ENCODE measurements at regions not wholly inside any gene's neighbourhood (a gene's known extent, or its start where the extent isn't known, plus 50 kb on each side); places are given as distances from the start of the nearest gene placed in this dataset.

DNA sequence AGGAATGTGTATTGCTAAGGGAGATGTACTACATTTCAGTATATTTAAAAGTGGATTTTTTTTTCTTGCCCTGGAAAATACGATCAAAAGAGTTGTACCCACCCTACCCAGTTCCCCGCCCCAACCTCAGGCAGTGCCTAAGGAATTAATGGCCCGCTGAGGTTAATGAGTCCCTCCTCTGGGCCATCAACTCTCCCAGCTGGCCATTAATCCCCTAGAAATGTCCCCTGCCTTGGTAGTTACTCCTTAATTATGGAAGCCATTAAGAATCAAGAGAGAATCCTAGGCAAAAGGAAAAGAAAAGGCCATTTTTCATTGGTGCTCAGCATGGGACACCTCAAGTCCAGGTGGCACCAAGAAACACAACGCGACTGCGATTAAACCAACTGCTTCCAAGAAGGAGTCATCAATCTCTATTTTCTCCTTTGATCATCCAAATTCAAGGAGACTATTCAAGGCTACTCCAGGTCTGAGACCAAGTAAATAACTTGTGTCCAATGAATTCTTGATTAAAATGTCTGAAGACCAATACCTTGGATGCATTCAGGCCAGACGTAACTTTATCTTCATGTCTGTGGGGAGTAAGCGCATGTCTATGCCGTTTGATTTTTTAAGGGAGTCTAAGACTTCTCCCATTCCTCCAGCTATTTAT is 1962.2 kb upstream of the WWC1 start:
- FAIRE-seq = no peak
- DNase-seq (ENCODE audit: insufficient read length, low spot score) = no peak
- TF ChIP-seq POLR2A (IDR thresholded peaks at IDR 0.05; ENCODE audit: low read depth, low read length) = no peak

DNA sequence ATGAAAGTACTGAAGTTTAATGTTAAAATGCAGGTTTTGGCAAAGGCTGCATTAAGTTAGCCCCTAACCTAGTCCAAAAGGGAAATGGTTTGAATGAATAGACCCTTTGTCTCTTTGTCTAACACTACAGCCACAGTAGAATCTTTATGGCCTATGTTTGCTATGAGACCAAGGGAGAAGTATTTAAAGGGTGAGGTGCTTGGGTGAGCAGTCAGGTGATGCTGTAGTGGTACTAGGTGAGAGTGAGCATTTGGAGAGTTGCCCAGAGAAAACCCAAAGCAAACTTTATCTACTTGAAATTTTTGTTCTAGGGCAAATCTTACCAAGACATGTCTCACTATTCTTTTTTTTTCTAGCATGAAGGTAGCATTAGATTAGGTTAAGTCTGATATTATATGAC is 1961.4 kb upstream of the WWC1 start:
- no peak for FAIRE-seq

GRCh38 chr5:166331521-166331920 is 1959.9 kb upstream of the WWC1 start:
- no peak for FAIRE-seq
- no peak for DNase-seq (ENCODE audit: insufficient read length, low spot score)
- no peak for TF ChIP-seq POLR2A (IDR thresholded peaks at IDR 0.05; ENCODE audit: low read depth, low read length)

More for the DNA sequence above, 1961.4 kb upstream of the WWC1 start:
- no peak for DNase-seq (ENCODE audit: insufficient read length, low spot score)
- no peak for TF ChIP-seq POLR2A (IDR thresholded peaks at IDR 0.05; ENCODE audit: low read depth, low read length)

GRCh38 chr5:166338801-166339200 is 1952.6 kb upstream of the WWC1 start:
- TF ChIP-seq POLR2A (IDR thresholded peaks at IDR 0.05; ENCODE audit: low read depth, low read length) = no peak
- no peak for DNase-seq (ENCODE audit: insufficient read length, low spot score)
- FAIRE-seq = no peak

DNA sequence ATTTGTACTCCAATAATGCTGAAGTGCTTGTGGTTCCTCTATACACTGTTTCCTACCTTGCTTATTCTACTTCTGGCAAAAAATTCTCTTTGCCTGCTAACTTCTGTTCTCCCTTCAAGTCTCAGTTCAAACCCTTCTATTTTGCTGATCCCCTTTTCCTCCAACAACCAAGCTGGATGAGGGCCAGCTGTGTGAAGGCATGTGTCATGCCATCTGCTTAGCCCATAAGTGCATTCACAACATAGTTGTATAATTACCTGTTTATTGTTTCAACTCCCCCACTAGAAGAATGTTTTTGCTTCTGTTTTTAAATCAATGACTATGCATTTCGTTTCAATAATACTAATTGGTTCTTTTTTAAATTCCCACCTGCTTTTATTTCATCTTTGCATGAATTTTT is 1951.4 kb upstream of the WWC1 start:
- DNase-seq (ENCODE audit: insufficient read length, low spot score) (no peak), FAIRE-seq (no peak)
- TF ChIP-seq POLR2A (IDR thresholded peaks at IDR 0.05; ENCODE audit: low read depth, low read length) = no peak

DNA sequence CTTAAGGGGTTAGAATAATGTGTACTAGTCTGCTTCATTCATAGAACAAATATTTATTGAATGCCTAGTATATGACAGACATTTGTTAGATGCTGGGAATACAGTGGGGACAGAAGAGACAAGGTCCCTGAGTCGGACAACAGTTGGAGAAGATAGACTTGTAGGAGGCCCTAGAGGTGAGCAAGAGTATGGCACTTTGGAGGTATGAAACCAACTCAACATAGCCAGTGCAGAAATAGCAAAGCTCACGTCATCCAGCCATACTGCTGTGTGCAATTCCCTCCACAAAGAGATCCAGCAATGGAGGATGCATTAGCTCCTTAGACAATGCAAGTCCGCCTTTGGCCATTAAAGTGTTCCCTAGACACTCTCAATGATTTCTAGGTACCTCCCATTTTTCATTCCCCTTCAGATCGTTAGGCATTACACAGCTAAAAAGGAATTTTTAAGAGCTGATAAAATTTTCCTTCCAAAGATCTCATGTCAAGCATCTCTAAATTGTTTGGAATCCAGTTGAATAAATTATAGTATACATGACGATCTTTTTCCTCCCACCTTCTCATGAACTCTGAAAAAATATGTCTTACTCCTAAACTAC is 1949.6 kb upstream of the WWC1 start:
- DNase-seq (ENCODE audit: insufficient read length, low spot score) (no peak), FAIRE-seq (no peak)
- TF ChIP-seq POLR2A (IDR thresholded peaks at IDR 0.05; ENCODE audit: low read depth, low read length) = no peak

DNA sequence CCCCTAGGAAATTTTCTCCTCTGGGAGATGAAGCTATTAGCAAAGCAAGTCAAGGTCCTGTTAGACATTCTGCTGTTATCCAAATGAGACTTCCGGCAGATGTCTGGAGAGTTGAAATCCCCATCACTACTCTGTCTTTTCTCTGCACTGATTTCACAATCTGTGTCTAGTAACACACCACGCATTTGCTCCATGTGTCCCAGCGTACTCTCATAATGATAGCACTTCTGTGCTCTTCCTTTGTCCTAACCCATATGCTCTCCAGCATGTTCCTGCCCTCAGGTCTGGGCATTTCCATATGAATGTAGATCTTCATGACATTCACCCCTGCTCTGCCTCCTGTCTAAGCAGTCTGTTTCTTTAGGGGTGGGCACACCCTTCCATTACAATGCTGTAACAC is 1949.0 kb upstream of the WWC1 start:
- no peak for DNase-seq (ENCODE audit: insufficient read length, low spot score)
- TF ChIP-seq POLR2A (IDR thresholded peaks at IDR 0.05; ENCODE audit: low read depth, low read length) = no peak
- no peak for FAIRE-seq

DNA sequence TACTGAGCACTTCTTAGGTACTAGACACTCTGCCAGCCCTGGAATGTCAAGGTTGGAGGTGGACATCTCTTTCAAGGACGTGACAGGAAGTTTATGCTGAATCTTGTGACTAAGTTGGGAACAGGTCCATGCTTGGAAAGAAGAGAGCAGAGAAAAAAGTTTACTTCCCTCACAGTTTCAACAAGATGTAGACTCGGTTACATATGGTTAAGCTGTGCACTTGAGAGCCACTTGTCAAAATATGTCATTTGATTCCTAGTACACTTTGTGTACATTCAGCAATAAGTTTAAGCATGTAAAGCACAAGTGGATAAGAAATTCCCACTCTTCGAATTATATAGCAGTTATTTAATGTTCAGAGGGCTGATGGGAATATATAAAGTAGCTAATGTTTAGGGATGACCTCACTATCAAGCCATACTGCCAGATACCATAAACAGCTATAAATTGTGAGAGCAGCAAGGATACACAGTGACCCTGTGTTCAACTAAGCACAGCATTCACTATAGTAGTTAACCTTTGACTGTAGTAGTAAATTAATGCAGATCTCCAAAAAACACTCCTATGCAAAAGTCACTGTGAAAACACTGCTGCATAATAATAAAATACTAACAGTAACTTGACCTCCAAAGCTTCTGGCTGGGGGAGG is 1944.6 kb upstream of the WWC1 start:
- no peak for TF ChIP-seq POLR2A (IDR thresholded peaks at IDR 0.05; ENCODE audit: low read depth, low read length)
- FAIRE-seq = no peak
- DNase-seq (ENCODE audit: insufficient read length, low spot score) = no peak

DNA sequence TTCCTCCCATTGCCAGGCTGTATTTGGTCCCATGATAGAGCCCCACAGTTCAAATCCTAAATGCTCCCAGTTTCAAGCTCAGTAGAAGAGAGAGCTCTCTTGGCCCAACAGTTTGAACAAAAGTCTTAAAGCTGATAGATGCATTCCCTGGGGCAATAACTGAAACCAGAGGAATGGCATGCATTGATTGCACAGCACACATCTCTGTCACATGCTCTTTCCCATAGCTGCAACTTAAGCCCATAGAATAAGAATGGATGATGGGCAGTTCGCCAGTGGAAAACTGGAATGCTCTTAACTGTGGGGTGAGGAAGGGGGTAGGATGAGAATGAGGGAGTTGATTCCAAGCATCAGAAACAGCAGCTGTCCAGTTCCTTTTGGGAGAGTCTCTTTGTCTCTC is 1942.4 kb upstream of the WWC1 start:
- TF ChIP-seq POLR2A (IDR thresholded peaks at IDR 0.05; ENCODE audit: low read depth, low read length) = no peak
- DNase-seq (ENCODE audit: insufficient read length, low spot score) = no peak

DNA sequence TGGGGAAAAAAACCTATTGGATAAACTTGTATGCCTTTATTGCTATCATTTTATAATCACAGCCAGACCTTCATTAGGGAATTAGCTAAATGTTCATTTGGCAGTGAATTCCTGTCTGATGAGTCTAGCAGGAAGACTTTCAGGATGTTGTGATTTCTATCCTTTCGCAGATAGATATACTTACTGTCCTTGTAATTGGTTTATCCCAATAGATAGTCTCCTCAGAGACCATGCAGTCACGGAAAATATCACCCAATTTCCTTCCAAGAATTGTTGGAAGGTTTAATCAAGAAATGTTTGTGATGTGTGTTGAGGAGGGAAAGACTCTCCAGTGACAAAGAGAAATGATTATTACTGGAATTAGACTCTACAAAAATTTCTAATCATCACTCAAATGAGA is 1937.9 kb upstream of the WWC1 start:
- FAIRE-seq (no peak), DNase-seq (ENCODE audit: insufficient read length, low spot score) (no peak)

More for the DNA sequence above, 1942.4 kb upstream of the WWC1 start:
- no peak for FAIRE-seq

DNA sequence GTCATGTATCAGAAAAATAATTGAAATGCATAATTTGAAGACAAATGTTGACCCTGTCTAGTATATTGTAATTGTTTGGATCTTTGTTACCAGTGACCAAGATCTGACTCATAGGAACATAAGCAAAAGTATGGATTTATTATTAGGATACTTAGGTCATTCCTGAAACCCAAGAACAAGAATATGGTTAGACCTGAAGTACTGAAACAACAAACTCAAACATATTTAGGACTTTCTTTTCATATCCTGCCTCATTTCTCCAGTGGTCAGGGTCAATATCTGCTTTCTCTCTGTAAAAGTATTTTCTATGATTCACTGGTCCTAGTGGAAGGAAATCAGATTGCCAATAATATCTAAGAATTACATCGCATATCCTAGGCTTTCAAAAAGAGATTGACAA is 1937.1 kb upstream of the WWC1 start:
- no peak for FAIRE-seq
- DNase-seq (ENCODE audit: insufficient read length, low spot score) = no peak
- no peak for TF ChIP-seq POLR2A (IDR thresholded peaks at IDR 0.05; ENCODE audit: low read depth, low read length)

More for the DNA sequence above, 1937.9 kb upstream of the WWC1 start:
- no peak for TF ChIP-seq POLR2A (IDR thresholded peaks at IDR 0.05; ENCODE audit: low read depth, low read length)

- TF ChIP-seq POLR2A (IDR thresholded peaks at IDR 0.05; ENCODE audit: low read depth, low read length) = no peak
- FAIRE-seq = no peak
- no peak for DNase-seq (ENCODE audit: insufficient read length, low spot score)
Measured at GRCh38 chr5:166356096-166356495, 1935.3 kb upstream of the WWC1 start.

- TF ChIP-seq POLR2A (IDR thresholded peaks at IDR 0.05; ENCODE audit: low read depth, low read length) = no peak
- DNase-seq (ENCODE audit: insufficient read length, low spot score) = no peak
- no peak for FAIRE-seq
Measured at GRCh38 chr5:166358127-166358830, 1933.2 kb upstream of the WWC1 start.

GRCh38 chr5:166363087-166363760 is 1928.2 kb upstream of the WWC1 start:
- FAIRE-seq = no peak
- no peak for TF ChIP-seq POLR2A (IDR thresholded peaks at IDR 0.05; ENCODE audit: low read depth, low read length)
- no peak for DNase-seq (ENCODE audit: insufficient read length, low spot score)

Data from H54 (cell line).